PC-9 (cell line): ENCODE measurements at regions not wholly inside any gene's neighbourhood (a gene's known extent, or its start where the extent isn't known, plus 50 kb on each side); places are given as distances from the start of the nearest gene placed in this dataset.

Experiments
- EZH2 ChIP-seq: fragments of 200-600 bp; sonication (generic); IDR thresholded peaks from 2 replicates; pipeline ENCODE4 v1.8.0; 2017; ENCODE audit warnings: antibody characterized with exemption, low read depth
- TF ChIP-seq, protein P1 (sequence below): fragments of 200-600 bp; sonication (generic); conservative IDR thresholded peaks from 2 replicates; pipeline ENCODE4 v1.6.1; 2017; ENCODE audit warnings: mixed run types, antibody characterized with exemption, mild to moderate bottlenecking, moderate library complexity

DNA sequence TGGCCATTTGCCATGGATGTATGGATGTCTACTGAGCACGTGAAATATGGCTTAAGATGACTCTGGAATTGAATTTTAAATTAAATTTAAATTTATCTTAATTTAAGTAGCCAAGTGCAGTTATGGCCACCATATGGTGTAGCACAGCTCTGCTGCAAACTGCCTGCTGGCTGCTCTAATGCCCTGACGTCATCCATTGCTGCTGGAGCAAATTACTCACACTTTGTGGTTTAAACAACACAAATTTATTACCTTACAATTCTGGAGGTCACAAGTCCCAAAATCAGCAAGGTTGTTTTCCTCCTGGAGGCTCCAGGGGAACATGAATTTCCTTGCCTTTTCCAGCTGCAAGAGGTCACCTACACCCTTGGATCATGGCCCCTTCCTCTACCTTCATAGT, 679.3 kb upstream of the EEF2KMT start:
- no peak for TF ChIP-seq EZH2
- TF ChIP-seq, protein P1, sequence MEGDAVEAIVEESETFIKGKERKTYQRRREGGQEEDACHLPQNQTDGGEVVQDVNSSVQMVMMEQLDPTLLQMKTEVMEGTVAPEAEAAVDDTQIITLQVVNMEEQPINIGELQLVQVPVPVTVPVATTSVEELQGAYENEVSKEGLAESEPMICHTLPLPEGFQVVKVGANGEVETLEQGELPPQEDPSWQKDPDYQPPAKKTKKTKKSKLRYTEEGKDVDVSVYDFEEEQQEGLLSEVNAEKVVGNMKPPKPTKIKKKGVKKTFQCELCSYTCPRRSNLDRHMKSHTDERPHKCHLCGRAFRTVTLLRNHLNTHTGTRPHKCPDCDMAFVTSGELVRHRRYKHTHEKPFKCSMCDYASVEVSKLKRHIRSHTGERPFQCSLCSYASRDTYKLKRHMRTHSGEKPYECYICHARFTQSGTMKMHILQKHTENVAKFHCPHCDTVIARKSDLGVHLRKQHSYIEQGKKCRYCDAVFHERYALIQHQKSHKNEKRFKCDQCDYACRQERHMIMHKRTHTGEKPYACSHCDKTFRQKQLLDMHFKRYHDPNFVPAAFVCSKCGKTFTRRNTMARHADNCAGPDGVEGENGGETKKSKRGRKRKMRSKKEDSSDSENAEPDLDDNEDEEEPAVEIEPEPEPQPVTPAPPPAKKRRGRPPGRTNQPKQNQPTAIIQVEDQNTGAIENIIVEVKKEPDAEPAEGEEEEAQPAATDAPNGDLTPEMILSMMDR: no peak
